K562 (cell line): ENCODE measurements at regions not wholly inside any gene's neighbourhood (a gene's known extent, or its start where the extent isn't known, plus 50 kb on each side); places are given as distances from the start of the nearest gene placed in this dataset.

Experiments
- BRD9 ChIP-seq: fragments of 450-650 bp; IDR thresholded peaks from 2 replicates; pipeline ENCODE4 v1.6.1; 2018; ENCODE audit warnings: low read depth; ENCODE audit not compliant: partially characterized antibody
- MAZ ChIP-seq, 2 experiments: fragments of 450-650 bp in 1 of 2; sonication (generic) in 1 of 2; formaldehyde crosslinking; IDR thresholded peaks in 1 of 2; conservative IDR thresholded peaks in 1 of 2; 2 replicates each; pipeline versions ENCODE4 v1.4.0 to v1.5.0; 2020; ENCODE audit warnings: mild to moderate bottlenecking in 1 of 2, missing genetic modification reagents in 1 of 2
- PHF8 ChIP-seq: fragments of 200-600 bp; sonication (generic); IDR thresholded peaks from 2 replicates; pipeline ENCODE4 v1.6.1; 2012; ENCODE audit warnings: mixed run types, mild to moderate bottlenecking, inconsistent platforms, low read length, moderate library complexity, borderline replicate concordance

GRCh38 chr6:10316373-10316721, 98.5 kb downstream of the TFAP2A start:
- TF ChIP-seq MAZ (CRISPR knock-in tag; conservative IDR thresholded peaks at IDR 0.05 in 1 of 2, IDR thresholded peaks at IDR 0.05 in 1 of 2) (no peak), PHF8 (no peak), BRD9 (no peak)
